Medulla oblongata (tissue), 1 donor: ENCODE measurements at regions not wholly inside any gene's neighbourhood (a gene's known extent, or its start where the extent isn't known, plus 50 kb on each side); places are given as distances from the start of the nearest gene placed in this dataset.

Experiments
- DNase-seq: peaks from one replicate; pipeline ENCODE4 v3.0.0-alpha.2; 2015; ENCODE audit errors: extremely low spot score

DNA sequence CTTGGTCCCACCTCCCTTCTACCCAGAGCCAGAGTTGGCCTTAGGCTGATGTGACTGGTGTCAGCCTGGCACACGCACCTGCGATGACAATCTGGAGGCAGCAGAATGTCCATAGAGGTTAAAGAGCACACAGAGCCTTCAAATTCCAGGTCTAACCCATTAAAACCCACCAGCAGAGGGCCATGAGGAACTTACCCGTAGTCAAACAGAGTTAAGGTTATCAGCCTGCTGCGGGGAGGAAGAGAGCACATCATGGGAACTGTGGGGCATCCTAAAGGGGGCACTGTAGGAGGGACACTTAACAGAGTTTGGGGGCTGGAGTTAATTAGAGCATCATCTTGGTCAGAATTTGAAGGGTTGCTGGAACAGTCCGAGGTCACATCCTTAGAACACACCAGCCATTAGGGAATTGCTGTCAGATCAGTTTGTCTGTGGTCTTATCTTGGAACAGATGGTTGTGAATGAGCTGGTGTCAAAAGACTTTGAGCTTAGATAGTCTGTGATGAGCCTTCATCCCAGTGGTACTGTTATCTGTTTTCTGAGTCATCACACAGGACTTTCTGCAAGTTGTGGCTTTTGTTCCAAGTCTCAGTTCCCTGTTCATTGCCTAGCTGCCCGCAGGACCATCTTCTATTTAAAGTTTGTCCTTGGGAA is 248.6 kb downstream of the LOXHD1 start:
- DNase-seq = no peak

DNA sequence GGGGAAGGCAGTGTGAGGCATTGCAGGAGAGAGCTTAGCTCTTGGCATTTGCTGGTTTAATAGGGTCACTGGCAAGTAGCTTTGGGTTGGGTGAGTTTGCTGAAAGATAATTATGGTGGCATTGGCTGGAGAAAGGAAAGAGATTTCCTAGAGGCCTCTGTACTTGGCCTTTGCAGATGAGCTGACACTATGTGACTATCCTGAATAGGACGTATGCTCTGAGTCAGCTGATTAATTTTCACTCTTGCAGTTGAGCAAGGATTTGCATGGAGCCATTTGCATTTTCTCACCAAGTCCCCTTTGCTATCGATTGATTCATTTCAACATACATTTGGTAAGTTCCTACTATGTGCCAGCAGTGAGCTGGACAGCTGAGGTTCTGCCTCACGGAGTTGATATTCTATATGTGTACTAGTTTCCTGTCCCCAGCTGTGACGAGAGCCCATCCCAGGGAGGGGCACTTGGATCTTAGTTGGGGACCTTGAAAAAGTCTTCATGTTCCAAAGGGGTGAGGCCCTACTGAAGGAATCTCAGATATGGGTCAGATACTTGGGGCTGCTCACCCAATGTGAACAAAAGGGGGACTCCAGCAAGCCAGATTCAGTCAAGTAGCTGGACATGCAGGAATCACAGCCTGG is 245.7 kb downstream of the LOXHD1 start:
- DNase-seq = no peak

DNA sequence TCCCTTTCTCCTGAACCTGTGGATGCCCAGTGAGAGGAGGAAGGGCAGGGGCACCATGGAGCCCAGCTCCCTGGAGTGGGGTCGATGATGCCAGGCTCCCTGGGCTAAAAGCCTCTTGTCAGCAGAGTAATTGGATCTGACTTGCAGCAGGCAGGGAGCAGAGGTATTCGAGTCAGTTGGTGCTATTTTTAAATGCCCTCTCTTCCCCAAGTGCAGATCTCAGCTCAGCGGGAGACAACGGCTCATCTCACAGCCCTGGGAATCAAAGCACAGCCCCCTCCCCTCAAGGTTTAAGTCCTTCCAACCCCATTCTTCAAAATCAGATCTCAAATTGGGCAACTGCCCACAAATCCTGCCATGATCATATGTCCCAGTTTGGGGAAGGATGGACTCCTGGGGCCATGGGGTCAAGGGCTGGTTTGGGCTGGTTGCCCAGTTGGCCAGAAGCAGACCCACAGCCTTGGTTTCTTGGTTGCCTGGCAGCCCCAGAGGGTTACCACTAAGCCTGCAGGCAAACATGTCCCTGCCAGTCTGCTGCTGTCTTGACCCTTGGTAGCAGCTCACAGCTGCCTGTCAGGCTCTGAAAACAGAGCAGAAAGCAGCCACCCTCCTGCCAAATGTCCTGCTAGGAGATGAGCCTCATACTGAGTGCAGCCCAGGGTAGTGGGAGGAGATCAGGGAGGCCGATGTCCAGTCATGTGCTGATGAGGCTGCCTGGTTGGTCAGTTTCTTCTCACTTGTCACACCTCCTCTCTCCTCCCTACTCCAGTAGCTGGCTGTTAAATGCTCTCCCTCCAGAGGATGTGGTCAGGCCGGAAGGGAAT is 244.9 kb downstream of the LOXHD1 start:
- DNase-seq = peak; percentile 78

DNA sequence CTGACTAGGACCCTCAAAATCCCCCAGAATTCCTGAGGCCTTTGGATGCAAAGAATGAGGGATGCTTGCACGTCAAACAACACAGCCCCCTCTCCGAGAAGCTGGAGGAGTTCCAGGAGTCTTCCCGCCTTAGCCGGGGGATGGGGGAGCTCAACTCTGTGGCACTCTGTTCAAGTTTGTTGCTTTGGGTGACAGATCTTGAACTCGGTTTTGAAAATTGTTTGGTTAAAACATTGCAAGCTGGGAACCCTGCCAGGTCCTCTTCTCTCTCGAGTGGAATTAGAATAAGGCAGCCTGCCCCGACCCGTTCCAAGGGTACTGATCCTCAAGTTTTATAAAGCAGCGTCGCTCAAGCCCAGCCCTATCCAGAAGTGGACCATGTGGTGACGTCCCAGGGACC is 244.1 kb downstream of the LOXHD1 start:
- peak; percentile 36 for DNase-seq

DNA sequence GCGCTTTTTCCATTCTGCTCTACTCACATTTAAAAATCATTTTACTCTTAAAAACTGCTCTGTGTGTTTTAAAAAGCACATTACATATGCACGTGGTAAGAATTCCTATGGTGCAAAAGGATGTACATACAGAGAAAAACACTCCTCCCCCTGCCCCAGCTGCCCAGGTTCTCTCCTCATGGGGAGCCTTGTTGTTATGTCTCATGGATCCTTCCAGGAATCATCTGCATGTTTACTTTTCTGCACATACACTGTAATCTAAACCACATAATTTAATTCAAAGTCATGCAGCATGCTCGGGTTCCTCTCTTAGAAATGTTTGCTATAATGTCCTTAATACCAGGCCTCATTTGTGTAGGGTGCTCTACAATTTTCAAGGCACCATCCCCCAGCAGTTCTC is 243.3 kb downstream of the LOXHD1 start:
- no peak for DNase-seq

DNA sequence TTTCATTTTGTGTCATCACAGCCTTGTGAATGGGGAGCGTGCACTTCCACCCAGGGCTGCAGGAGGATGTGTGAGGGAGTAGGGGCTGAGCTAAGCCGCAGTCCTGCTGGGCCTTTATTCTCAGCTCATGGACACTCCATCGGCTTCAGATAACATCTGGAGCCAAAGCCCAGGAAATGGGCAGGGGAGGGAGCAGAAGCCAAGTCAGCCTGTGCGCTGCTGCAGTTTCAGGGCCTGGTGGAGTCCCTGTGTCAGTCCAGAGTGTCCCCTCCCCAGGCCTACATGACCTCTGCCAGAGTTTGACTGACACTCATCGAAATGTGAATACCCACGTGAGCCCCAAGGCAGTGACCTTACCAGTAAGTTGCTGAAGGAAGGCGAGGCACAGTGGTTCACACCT is 242.2 kb downstream of the LOXHD1 start:
- no peak for DNase-seq

DNA sequence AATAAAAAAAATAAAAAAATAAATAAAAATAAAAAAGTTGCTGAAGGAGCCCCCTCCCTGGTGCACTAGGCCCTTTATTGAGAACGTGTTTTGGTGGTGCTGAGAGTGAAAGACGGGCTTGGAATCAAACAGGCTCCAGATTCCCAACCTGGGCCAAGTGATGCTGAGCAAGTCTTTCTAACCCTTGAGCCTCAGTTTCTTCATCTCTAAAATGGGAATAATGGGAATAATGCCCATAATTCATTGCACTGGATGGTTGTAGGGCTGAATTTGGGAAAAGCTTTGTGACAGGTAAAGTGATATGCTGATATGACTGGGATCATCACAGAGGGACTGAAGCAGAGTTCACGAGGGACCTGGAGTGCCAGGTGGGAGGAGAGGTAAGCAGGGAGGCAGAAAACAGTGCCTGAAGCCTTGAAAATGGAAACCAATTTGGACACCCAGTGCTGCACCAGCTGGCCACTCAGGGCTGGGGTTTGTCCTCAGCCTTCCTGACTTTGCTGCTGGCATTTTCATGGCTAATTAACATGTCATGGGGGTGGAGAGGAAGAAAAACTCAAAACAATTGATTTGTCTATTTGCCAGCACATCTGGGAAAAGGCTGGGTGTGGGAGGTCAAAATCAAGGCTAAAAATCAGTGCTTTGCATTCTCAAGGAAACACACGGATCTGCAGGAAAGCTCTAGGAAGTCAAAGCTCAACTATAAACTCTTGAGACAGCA is 241.3 kb downstream of the LOXHD1 start:
- DNase-seq = no peak

DNA sequence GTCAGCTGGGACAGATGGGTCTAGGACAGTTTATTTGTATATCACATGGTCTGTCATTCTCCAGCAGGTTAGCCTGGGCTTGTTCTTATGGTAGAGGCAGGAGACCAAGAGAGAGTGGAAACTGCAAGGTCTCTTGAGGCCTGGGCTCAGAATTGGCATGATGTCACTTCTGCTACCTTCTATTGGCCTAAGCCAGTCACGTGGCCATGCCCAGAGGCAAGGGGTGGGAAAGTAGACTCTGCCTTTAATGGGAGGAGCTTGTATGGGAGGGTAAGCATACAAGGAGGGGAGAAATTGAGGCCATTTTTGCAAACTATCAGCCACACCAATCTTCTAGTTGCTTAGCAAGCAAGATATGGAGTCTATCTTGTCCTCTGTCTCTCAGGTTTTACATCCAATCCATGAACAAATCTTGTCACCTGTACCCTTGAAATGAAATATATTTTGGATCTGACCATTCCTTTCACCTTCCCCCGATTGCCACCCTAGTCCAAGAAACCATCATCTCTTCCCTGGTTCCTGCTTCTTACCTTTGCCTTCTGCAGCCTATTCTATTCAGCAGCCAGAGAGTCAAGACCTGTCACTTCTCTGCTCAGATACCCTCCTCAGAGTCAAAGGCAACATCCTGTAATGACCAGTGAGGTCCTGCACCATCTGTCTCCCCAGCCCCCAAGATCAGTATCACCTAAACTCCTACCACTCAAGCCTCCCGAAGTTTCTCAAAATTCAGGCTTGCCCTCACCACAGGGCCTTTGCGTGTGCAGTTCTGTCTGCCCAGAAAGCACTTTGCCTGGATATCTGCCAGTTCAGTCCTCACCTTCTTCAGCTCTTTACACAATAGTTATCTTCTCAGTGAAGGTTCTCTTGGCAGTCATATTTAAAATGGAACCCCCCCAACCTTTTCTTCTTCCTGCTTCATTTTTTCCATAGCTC is 240.0 kb downstream of the LOXHD1 start:
- DNase-seq = no peak

DNA sequence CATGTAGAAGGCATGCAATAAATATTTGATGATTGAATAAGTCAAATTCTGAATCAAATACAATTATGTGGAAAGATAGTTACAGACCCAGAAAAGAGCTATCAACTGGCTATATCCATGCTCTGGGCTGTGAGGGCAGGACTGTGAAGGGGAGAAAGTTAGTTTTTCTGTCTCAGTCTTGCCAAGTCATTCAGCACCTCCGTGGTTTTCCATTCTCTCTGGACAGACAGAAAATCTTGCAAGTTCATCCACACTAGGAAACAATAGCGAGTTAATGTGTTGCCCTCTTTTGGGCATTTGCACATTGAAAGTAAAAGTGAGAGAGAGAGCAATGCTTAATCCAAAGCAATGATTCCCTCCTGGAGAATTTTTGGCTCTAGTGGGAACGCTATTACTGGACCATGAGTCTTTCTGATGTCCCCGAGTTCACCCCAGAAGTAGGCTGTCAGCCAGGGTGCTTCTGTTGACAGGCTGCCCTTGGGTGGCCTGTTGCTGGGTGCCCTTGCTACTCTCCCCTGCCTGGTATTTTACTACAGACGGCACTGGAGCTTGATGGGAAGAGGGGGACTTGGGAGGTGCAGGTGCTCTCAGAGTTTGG is 238.3 kb downstream of the LOXHD1 start:
- DNase-seq = peak; percentile 9

DNA sequence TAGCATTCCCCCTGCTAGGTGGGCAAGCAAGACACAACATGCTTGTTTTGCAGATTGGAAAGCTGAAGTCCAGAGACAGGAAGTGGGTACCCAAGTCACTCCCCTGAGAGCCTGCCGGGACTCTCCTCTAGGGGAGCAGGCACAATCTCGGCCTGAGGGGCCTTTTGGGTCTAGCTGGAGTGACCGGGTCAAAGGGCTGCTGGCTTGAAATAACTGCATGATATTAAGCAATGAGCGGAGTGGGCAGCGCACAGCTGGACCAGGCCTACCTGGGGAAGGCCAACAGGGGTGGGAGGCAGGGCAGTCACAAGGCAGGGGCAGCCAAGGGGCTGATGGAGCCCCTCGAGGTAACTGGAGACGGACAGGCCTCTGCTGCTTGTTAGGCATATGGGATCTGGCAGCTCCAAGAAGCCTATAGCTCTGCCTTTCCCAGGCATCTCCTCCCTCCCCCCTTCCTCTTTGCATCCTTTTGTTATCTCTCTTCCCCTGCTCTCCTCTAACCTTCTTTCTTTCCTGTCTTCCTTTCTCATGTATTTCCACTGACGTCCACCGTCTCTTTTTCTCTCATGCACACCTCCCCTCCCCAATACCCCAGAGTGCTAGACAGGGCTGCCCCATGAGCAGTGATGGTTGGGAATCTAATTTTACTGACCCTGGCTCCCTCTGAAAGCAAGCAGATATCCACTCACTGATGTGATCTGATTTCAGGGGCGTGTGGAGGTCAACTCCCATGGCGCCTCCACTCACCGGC is 237.5 kb downstream of the LOXHD1 start:
- no peak for DNase-seq

DNA sequence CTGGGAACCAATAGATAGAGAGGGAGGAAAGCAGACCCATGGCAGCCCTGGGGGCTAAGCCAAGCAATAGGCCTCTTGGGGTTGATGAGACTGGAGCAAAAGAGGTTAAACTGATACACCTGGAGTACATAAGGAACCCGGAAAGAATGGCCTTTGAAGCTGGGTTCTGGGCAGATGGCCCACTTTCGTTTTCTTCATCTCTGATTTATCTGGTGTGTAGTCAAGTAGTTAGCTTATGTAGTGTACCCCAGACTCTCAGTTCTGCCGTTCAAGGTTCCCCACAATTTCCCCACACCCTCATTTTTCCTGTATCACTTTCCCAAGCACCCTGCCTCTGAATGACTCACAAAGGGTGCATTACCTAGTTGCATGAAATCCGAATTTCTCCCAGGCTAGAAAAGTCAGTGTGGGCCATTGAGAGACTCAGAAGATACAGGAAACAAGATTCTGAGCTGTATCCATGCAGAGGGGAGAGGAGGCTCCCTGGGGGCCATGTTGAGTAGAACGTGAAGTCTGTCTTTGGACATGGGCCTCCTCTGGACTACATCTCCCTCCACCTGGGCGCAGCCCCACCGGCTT is 235.0 kb downstream of the LOXHD1 start:
- no peak for DNase-seq

DNA sequence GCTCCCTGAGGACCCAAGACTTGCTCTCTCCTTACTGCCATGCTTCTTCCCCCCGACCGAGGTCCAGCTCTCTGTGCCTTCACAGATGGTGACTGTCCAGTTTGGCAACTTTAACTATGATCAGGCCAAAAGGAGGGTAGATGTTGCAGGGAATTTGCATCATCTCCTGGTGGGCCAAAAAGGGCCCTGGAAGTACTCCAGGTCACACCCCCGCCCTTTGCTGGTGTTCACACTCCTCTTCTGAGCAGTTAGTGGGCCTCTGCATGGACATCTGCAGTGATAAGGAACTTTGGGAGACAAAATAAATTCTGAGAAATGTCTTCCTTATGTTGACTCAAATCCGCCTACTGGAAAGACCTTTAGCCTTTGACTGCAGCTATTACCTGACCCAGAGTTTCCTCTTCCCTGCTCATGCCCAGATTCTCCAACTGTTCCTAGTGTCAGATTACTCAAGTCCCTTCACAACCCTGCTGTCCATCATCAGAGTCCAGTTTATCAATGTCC is 234.4 kb downstream of the LOXHD1 start:
- no peak for DNase-seq

DNA sequence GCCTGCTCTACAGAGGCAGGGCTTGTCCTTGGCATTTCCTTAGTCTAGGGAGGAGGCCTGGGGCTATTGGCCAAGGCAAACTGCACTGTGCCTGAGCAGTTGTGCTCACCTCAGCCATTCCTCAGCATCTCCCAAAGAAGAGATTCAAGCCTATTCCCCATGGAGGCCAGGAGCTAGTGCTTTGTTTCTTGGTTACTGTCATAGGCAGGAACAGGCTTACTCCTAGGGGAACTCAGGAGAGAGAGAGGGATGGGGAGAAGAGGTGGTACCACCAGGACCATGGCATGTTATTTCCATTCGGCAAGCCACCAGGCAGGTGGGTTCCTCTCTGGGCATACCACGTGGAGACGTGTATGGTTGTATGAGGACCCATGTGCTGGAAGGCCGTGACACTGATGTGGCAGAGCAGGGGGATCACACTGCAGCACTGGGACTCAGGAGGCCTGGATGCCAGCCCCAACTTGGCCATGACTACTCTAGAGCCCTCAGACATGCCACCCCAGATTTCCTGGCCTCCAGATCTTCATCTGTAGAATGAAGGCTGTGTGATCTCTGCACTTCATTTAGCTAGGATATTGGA is 233.7 kb downstream of the LOXHD1 start:
- no peak for DNase-seq

DNA sequence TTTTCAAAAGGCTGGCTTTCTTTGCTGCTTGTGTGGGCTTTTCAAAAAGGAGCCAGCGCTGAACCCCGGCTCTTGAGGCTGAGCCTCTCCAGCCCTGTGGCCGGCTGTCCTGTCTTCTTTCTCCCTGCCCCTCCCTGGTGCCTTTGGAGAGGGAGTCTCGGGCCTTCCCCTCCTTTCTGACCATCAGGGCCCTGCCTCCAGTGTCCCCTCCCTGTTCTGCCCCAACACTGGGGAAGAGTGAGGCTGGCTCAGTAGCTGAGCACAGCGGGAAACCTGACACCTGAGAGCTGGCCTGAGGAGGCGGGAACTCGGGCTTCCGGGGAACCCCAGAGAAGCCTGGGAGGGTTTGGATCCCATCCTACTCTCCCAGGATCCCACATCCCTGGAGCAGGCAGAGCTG is 232.1 kb downstream of the LOXHD1 start:
- DNase-seq = no peak

DNA sequence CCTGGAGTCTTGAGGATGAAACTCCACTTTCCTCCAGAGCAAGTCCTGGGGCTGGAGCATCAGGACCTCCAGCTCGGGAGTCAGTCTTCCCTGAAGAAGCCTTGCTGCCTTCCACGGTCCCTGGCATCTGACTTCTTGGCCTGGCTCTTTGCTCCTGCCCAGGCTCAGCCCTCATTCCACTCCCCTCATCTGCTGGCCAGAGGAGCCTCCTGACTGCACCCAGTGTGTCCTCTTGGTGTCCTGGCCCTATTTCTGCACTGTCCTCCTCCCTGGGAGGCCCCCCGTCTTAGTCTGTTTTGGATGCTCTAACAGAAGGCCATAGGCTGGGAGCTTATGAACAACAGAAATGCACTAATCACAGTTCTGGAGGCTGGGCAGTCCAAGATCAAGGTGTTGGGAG is 231.5 kb downstream of the LOXHD1 start:
- no peak for DNase-seq

DNA sequence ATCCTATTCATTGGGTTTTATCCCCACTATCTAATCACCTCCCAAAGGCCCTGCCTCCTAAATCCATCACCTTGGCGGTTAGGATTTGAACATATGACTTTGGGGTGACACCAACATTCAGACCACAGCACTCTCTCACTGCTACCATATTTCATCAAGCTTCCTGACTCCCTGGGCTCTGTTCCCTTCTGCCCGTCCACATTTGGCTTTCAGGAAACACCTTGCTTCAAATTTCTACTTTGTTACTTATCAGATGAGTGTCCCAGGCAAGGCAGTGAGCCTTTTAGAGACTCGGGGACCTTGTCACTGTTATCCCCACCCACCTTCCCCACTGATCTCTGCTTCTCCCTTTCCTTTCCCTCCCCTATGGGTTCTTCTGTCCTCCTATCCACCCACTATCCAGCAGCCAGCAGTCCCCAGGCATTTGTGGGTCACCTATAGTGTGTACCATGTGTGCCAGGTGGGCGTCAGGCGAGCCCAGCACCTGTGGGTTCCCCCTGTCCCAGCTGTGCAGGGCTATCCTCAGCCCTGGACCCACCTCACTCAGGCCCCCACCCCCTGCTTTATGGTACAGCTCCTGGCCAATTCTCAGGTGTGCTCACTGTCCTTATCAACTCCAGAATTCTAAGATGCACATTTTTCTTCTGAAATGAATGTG is 230.9 kb downstream of the LOXHD1 start:
- DNase-seq = no peak

DNA sequence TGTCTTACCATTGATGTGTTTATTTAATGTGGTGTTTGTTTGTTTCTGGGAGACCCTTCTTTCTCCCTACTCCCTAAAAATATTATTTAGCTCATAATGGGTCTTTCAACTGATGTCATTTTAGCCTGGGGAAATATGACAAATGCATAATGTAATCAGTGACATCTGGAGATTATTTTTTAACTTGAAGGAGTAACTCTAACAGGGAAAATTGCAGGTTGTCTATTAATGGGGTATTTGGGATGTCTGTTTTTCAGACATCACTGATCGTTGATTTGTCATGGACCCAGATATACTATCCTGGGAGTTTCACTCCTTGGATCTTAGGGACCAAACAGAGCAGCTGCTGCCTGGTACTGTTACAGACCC is 230.4 kb downstream of the LOXHD1 start:
- no peak for DNase-seq
